ENCODE measurements at regions not wholly inside any gene's neighbourhood (a gene's known extent, or its start where the extent isn't known, plus 50 kb on each side); places are given as distances from the start of the nearest gene placed in this dataset.
A peak's percentile ranks its signal among the peaks of the same experiment; 100 is the strongest.

DNA sequence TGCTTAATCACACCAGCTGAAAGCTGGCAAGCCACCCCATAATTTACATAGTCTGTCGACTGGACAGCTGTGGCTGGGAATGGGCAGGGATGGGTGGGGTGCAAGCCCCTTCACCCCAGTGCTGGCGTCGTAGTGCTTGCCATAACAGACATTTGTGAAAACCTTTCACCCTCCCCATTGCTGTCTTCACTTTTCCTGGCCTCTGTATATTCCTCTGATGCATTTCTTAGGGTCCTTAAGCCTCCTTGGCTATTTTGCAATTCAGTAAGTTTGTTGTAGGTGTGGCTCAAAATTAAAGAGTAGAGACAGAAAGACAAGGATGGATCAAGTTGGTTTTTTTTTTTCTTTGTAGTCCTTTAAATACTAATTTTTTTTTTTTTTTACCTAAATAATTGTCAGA is 383.3 kb upstream of the MCTP2 start:
- no peak overlapping the region for H3K4me3 Mint-ChIP-seq
- H3K27ac Mint-ChIP-seq = no peak overlapping the region
- H3K27me3 Mint-ChIP-seq = no peaks in the 10 kb centered on the region
- H3K36me3 Mint-ChIP-seq = no peaks in the 10 kb centered on the region
- no peaks in the 10 kb centered on the region for H3K4me1 Mint-ChIP-seq (ENCODE audit: unreplicated experiment)
- DNase-seq (ENCODE audit: extremely low spot score, unreplicated experiment) = no peak
- TF ChIP-seq, protein P1, sequence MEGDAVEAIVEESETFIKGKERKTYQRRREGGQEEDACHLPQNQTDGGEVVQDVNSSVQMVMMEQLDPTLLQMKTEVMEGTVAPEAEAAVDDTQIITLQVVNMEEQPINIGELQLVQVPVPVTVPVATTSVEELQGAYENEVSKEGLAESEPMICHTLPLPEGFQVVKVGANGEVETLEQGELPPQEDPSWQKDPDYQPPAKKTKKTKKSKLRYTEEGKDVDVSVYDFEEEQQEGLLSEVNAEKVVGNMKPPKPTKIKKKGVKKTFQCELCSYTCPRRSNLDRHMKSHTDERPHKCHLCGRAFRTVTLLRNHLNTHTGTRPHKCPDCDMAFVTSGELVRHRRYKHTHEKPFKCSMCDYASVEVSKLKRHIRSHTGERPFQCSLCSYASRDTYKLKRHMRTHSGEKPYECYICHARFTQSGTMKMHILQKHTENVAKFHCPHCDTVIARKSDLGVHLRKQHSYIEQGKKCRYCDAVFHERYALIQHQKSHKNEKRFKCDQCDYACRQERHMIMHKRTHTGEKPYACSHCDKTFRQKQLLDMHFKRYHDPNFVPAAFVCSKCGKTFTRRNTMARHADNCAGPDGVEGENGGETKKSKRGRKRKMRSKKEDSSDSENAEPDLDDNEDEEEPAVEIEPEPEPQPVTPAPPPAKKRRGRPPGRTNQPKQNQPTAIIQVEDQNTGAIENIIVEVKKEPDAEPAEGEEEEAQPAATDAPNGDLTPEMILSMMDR (conservative IDR thresholded peaks at IDR 0.05) = no peak
- no peaks in the 10 kb centered on the region for H3K9me3 Mint-ChIP-seq

DNA sequence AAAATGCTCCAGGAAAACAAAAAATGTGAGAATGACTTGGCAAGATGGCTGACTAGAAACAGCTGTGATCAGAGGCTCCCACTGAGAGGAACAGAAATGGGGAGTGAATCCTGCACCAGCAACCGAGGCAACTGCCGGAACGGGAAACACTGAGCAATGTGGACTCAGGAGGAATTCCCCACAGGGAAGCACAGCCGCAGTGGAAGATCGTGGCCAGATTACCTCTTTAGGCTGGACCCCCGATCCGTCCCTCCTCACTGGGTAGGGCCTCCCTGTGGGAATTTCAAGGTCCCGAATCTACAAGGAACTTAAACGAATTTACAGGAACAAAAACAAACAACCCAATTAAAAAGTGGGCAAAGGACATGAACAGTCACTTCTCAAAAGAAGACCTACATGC is 385.2 kb upstream of the MCTP2 start:
- TF ChIP-seq, protein P1 (conservative IDR thresholded peaks at IDR 0.05) = no peak
- Mint-ChIP-seq H3K9me3 (no peaks in the 10 kb centered on the region), H3K27ac (no peak overlapping the region), H3K27me3 (no peaks in the 10 kb centered on the region), H3K4me1 (ENCODE audit: unreplicated experiment) (no peaks in the 10 kb centered on the region), H3K36me3 (no peaks in the 10 kb centered on the region), H3K4me3 (no peak overlapping the region)
- DNase-seq (ENCODE audit: extremely low spot score, unreplicated experiment) = no peak

DNA sequence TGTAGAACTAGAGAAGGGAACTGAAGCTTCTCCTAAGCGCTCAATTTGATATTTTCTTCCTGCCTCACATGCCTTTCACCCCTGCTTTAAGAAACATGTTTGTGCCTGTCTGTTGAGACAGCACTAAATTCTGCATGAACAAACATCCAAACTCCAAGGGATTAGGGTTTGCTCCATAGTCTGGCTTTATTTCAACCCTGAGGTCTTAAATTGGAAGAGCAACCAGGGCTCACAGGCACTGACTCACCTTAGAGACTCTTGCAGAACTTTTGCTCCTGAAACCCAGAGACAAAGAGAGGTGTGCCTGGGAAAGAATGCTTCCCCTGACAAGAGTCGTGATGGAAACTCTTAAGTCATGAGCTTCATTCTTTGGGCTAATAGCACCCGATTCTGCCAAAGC is 393.9 kb upstream of the MCTP2 start:
- no peaks in the 10 kb centered on the region for H3K36me3 Mint-ChIP-seq
- H3K27ac Mint-ChIP-seq = peak overlapping the region; percentile 61
- DNase-seq (ENCODE audit: extremely low spot score, unreplicated experiment) = no peak
- no peak overlapping the region for H3K4me3 Mint-ChIP-seq
- TF ChIP-seq, protein P1 (conservative IDR thresholded peaks at IDR 0.05) = no peak
- no peaks in the 10 kb centered on the region for H3K27me3 Mint-ChIP-seq
- peaks cover 18% of the 10 kb centered on the region for H3K9me3 Mint-ChIP-seq
- H3K4me1 Mint-ChIP-seq (ENCODE audit: unreplicated experiment) = no peaks in the 10 kb centered on the region

DNA sequence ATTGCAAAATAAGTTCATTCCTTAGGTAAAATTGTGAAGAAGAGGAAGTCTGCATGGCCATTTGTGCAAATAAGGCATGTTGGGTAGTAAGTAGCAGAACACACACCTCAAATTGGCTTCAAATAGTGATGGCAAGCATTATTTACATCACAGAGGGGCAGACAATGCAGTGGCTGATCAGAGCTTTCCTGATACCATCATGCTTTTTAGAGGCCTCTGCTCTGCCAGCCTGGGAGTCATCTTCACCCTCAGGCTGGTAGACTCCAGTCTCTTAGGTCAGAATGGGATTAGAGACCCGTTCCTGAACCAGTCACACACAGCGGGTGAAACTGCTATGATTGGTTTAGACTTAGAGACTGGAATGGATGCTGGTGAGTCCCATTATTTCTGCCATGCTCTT is 396.0 kb upstream of the MCTP2 start:
- TF ChIP-seq, protein P1 (conservative IDR thresholded peaks at IDR 0.05) = no peak
- Mint-ChIP-seq H3K36me3 (no peaks in the 10 kb centered on the region), H3K27ac (no peak overlapping the region), H3K9me3 (peaks cover 18% of the 10 kb centered on the region), H3K27me3 (no peaks in the 10 kb centered on the region), H3K4me1 (ENCODE audit: unreplicated experiment) (peaks cover 9% of the 10 kb centered on the region), H3K4me3 (no peak overlapping the region)
- no peak for DNase-seq (ENCODE audit: extremely low spot score, unreplicated experiment)

DNA sequence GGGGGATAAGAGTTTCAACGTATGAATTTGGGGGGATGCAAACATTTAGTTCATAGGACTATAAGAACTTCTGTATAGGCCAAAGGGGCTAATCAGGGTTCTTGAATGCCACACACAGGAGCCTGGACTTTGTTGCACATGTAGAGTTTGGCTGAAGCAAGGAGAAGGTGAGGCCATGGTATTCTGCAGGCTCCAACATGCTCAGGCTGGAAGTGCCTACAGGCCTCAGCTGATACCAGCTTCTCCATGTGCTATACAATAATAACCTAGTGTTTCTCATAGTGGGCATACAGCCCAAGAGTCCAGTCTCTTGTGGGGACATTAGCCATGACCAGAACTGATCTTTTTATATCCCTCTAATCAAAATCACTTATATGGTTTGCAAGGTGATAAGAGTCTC is 399.7 kb upstream of the MCTP2 start:
- H3K4me1 Mint-ChIP-seq (ENCODE audit: unreplicated experiment) = peaks cover 26% of the 10 kb centered on the region
- H3K27ac Mint-ChIP-seq = no peak overlapping the region
- DNase-seq (ENCODE audit: extremely low spot score, unreplicated experiment) = no peak
- no peaks in the 10 kb centered on the region for H3K27me3 Mint-ChIP-seq
- no peak overlapping the region for H3K4me3 Mint-ChIP-seq
- no peaks in the 10 kb centered on the region for H3K9me3 Mint-ChIP-seq
- H3K36me3 Mint-ChIP-seq = no peaks in the 10 kb centered on the region
- TF ChIP-seq, protein P1 (conservative IDR thresholded peaks at IDR 0.05) = no peak
